Fibroblast of lung (primary cell): ENCODE measurements at regions not wholly inside any gene's neighbourhood (a gene's known extent, or its start where the extent isn't known, plus 50 kb on each side); places are given as distances from the start of the nearest gene placed in this dataset.
A peak's percentile ranks its signal among the peaks of the same experiment; 100 is the strongest.

Experiments
- DNase-seq, 2 donors: peaks; one replicate each; pipeline versions ENCODE4 v3.0.0 to v3.0.0-alpha.2; 2010; ENCODE audit warnings: low read depth in 2 of 2
- H2AFZ ChIP-seq: 2 replicates; pipeline ENCODE4 v1.5.1; 2012; ENCODE audit warnings: low read length, control low read depth, inconsistent platforms
- H3K27ac ChIP-seq: 2 replicates; pipeline ENCODE4 v1.5.1; 2011; ENCODE audit warnings: low read length, control low read depth; ENCODE audit not compliant: insufficient read depth
- H3K27me3 ChIP-seq: 2 replicates; pipeline ENCODE4 v1.5.1; 2011; ENCODE audit warnings: mild to moderate bottlenecking, low read length; ENCODE audit not compliant: control insufficient read depth, insufficient read depth
- H3K36me3 ChIP-seq: 2 replicates; pipeline ENCODE4 v1.5.1; 2011; ENCODE audit warnings: low read length; ENCODE audit not compliant: control insufficient read depth, insufficient read depth
- H3K4me1 ChIP-seq: 2 replicates; pipeline ENCODE4 v1.5.1; 2011; ENCODE audit warnings: low read length; ENCODE audit not compliant: control insufficient read depth, insufficient read depth; ENCODE audit errors: extremely low read depth
- H3K4me2 ChIP-seq: 2 replicates; pipeline ENCODE4 v1.5.1; 2011; ENCODE audit warnings: low read length, control low read depth; ENCODE audit not compliant: insufficient read depth; ENCODE audit errors: extremely low read depth
- H3K4me3 ChIP-seq, 4 experiments: fragments of 200-600 bp in 1 of 4; sonication (generic) in 1 of 4; replicated peaks in 1 of 4; 2 replicates each; pipeline ENCODE4 v1.5.1; 2011 to 2016; ENCODE audit warnings: low read length in 4 of 4, low read depth in 3 of 4, mild to moderate bottlenecking in 3 of 4, control low read depth in 2 of 4, inconsistent platforms in 1 of 4, mixed read lengths in 1 of 4; ENCODE audit not compliant: insufficient read depth in 1 of 4; ENCODE audit errors: control extremely low read depth in 1 of 4
- H3K79me2 ChIP-seq: 2 replicates; pipeline ENCODE4 v1.5.1; 2012; ENCODE audit warnings: mild to moderate bottlenecking, low read length, inconsistent platforms; ENCODE audit not compliant: control insufficient read depth, insufficient read depth
- H3K9ac ChIP-seq: 2 replicates; pipeline ENCODE4 v1.5.1; 2011; ENCODE audit warnings: mild to moderate bottlenecking, low read length, control low read depth; ENCODE audit not compliant: insufficient read depth
- H3K9me3 ChIP-seq: 2 replicates; pipeline ENCODE4 v1.5.1; 2012; ENCODE audit warnings: low read depth, low read length; ENCODE audit not compliant: control insufficient read depth, insufficient read depth
- H4K20me1 ChIP-seq: 2 replicates; pipeline ENCODE4 v1.5.1; 2011; ENCODE audit warnings: low read length; ENCODE audit not compliant: control insufficient read depth, insufficient read depth; ENCODE audit errors: extremely low read depth
- EZH2 ChIP-seq: IDR thresholded peaks from 2 replicates; pipeline ENCODE4 v1.5.1; 2012; ENCODE audit warnings: low read length, control low read depth, mild to moderate bottlenecking; ENCODE audit errors: missing control alignments
- TF ChIP-seq, protein P1 (sequence below), 2 donors: IDR thresholded peaks in 1 of 2; conservative IDR thresholded peaks in 1 of 2; 1 replicate in 1 of 2; 2 replicates in 1 of 2; pipeline ENCODE4 v1.5.1; 2011 to 2012; ENCODE audit warnings: low read length in 2 of 2, control low read depth in 1 of 2, inconsistent platforms in 1 of 2, low read depth in 1 of 2, mild to moderate bottlenecking in 1 of 2

DNA sequence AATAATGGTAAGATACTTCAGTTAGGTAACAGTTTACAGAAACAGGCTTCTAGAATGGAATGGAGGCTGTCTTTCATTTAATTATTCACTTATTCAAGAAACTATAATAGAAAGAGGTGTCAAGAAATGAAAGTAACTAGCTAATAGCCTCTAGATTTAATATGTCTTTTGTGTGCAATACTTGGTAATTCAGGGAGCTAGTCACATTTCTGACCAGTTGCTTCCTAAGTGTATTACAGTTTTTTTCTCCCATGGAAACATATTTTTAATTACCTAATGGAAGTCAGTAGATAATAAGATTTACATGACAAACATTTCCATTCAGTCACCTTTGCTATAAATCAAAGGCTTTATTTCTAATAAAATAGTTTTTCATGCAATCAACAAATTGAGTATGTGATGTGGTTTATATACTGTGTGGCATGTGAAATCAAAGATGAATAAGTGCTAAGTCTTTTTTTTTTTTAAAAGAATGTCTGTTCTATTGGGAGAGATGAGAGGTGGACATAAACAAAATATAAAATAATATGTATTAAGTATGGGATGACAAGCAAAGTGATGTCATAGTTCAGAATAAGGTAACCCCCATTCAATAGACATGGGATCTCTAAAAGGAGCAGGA is 985.7 kb downstream of the SQOR start:
- no peak for DNase-seq
- Histone ChIP-seq H3K79me2 (no peaks in the 10 kb centered on the region), H3K36me3 (no peaks in the 10 kb centered on the region), H4K20me1 (no peaks in the 10 kb centered on the region), H2AFZ (no peak overlapping the region), H3K9me3 (no peaks in the 10 kb centered on the region), H3K27me3 (no peaks in the 10 kb centered on the region), H3K9ac (no peak overlapping the region), H3K27ac (no peak overlapping the region), H3K4me2 (no peak overlapping the region), H3K4me1 (no peaks in the 10 kb centered on the region), H3K4me3 (no peak overlapping the region)
- TF ChIP-seq, protein P1, sequence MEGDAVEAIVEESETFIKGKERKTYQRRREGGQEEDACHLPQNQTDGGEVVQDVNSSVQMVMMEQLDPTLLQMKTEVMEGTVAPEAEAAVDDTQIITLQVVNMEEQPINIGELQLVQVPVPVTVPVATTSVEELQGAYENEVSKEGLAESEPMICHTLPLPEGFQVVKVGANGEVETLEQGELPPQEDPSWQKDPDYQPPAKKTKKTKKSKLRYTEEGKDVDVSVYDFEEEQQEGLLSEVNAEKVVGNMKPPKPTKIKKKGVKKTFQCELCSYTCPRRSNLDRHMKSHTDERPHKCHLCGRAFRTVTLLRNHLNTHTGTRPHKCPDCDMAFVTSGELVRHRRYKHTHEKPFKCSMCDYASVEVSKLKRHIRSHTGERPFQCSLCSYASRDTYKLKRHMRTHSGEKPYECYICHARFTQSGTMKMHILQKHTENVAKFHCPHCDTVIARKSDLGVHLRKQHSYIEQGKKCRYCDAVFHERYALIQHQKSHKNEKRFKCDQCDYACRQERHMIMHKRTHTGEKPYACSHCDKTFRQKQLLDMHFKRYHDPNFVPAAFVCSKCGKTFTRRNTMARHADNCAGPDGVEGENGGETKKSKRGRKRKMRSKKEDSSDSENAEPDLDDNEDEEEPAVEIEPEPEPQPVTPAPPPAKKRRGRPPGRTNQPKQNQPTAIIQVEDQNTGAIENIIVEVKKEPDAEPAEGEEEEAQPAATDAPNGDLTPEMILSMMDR (conservative IDR thresholded peaks at IDR 0.05 in 1 of 2, IDR thresholded peaks at IDR 0.05 in 1 of 2; ENCODE audit: low read depth in 1 of 2, low read length in 2 of 2): no peak
- TF ChIP-seq EZH2: no peak

DNA sequence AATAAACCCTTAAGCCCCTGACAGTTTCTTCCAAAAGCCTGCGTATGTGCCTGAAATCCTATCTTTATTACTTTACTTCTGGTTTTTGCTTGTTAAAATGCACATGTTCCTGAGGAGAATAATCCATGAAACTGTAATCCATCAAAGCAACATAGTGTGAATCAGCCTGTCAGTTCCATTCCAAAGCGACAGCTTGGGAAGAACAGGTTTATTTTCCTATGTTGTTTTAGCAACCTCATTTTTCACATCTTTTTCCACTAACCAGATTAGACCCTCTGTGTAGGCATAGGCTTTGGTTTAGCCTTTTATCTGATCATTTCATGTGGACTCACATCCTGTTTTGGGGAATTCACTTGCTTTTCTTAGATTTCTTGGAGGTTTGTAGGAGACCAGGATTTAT is 988.0 kb downstream of the SQOR start:
- Histone ChIP-seq H3K27ac (no peak overlapping the region), H3K4me2 (no peak overlapping the region), H3K9ac (no peak overlapping the region), H3K27me3 (no peaks in the 10 kb centered on the region), H3K4me1 (no peaks in the 10 kb centered on the region), H3K9me3 (no peaks in the 10 kb centered on the region), H3K79me2 (no peaks in the 10 kb centered on the region), H4K20me1 (no peaks in the 10 kb centered on the region), H2AFZ (no peak overlapping the region), H3K36me3 (no peaks in the 10 kb centered on the region), H3K4me3 (no peak overlapping the region)
- no peak for DNase-seq
- TF ChIP-seq EZH2: no peak
- TF ChIP-seq, protein P1 (conservative IDR thresholded peaks at IDR 0.05 in 1 of 2, IDR thresholded peaks at IDR 0.05 in 1 of 2; ENCODE audit: low read depth in 1 of 2, low read length in 2 of 2): no peak

DNA sequence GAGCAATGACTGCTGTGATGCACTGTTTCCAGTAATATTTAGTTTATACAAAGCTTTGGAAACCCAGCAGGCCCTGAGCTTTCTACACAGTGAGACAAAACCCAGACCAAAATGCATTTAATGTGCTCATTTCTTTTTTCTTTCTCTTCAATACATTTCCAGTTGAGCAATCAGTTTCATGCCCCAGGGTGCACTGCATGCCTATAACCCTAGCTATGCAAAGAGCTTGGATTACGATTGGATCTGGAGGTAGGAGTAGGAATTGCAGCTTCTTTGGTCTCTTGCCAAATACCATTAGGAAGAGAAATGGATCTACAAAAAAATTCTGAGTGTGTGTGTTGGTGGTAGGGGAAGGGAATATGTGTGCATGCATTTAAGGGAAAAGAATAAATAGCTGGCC is 1001.4 kb downstream of the SQOR start:
- no peaks in the 10 kb centered on the region for H3K79me2 ChIP-seq
- no peak overlapping the region for H3K27ac ChIP-seq
- no peak overlapping the region for H2AFZ ChIP-seq
- H3K9me3 ChIP-seq: no peaks in the 10 kb centered on the region
- no peaks in the 10 kb centered on the region for H3K27me3 ChIP-seq
- no peaks in the 10 kb centered on the region for H4K20me1 ChIP-seq
- no peaks in the 10 kb centered on the region for H3K36me3 ChIP-seq
- no peak overlapping the region for H3K4me2 ChIP-seq
- no peak overlapping the region for H3K9ac ChIP-seq
- peak in 1 of 2 donors; percentile 12 for DNase-seq
- H3K4me1 ChIP-seq: no peaks in the 10 kb centered on the region
- TF ChIP-seq EZH2: no peak
- TF ChIP-seq, protein P1 (conservative IDR thresholded peaks at IDR 0.05 in 1 of 2, IDR thresholded peaks at IDR 0.05 in 1 of 2; ENCODE audit: low read depth in 1 of 2, low read length in 2 of 2): no peak
- H3K4me3 ChIP-seq: no peak overlapping the region
